GM12892 (cell line): ENCODE measurements at regions not wholly inside any gene's neighbourhood (a gene's known extent, or its start where the extent isn't known, plus 50 kb on each side); places are given as distances from the start of the nearest gene placed in this dataset.

ENCODE experiments used
- POLR2A ChIP-seq: IDR thresholded peaks from 2 replicates; pipeline ENCODE4 v1.6.1; 2011; ENCODE audit warnings: low read depth, low read length, control low read depth
- POLR2AphosphoS5 ChIP-seq: IDR thresholded peaks from 2 replicates; pipeline ENCODE4 v1.6.1; 2011; ENCODE audit warnings: low read depth, low read length, control low read depth
- TAF1 ChIP-seq: IDR thresholded peaks from 2 replicates; pipeline ENCODE4 v1.6.1; 2011; ENCODE audit warnings: low read depth, mild to moderate bottlenecking, control low read depth, low read length, borderline replicate concordance

DNA sequence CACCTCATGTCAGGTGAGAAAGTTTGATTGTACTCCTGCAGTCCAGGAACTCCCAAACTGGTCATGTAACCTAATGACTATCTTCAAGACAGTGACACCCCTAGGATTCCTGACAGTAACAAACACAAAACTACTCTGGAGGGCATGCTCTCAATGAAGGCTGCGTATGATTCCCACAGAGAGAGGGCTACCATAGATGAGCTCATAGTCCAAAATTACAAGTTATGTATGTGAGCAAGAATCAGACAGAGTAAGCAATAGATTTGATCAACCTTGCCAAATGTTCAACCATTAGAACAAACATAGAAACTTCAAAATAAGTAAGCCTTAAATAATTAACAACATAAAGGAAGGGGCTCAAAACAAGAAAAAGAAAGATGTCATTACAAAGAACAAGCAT is 158.1 kb downstream of the COPRS start:
- TF ChIP-seq TAF1 (no peak), POLR2A (no peak), POLR2AphosphoS5 (no peak)
